ENCODE measurements at regions not wholly inside any gene's neighbourhood (a gene's known extent, or its start where the extent isn't known, plus 50 kb on each side); places are given as distances from the start of the nearest gene placed in this dataset.

- TF ChIP-seq, protein P1, sequence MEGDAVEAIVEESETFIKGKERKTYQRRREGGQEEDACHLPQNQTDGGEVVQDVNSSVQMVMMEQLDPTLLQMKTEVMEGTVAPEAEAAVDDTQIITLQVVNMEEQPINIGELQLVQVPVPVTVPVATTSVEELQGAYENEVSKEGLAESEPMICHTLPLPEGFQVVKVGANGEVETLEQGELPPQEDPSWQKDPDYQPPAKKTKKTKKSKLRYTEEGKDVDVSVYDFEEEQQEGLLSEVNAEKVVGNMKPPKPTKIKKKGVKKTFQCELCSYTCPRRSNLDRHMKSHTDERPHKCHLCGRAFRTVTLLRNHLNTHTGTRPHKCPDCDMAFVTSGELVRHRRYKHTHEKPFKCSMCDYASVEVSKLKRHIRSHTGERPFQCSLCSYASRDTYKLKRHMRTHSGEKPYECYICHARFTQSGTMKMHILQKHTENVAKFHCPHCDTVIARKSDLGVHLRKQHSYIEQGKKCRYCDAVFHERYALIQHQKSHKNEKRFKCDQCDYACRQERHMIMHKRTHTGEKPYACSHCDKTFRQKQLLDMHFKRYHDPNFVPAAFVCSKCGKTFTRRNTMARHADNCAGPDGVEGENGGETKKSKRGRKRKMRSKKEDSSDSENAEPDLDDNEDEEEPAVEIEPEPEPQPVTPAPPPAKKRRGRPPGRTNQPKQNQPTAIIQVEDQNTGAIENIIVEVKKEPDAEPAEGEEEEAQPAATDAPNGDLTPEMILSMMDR (conservative IDR thresholded peaks at IDR 0.05 in 1 of 2, IDR thresholded peaks at IDR 0.05 in 1 of 2; ENCODE audit: low read depth in 1 of 2, low read length in 2 of 2), result no peak
- TF ChIP-seq EZH2 (IDR thresholded peaks at IDR 0.05; ENCODE audit: low read length, missing control alignments), result no peak
Observed at GRCh38 chr4:129974730-129975129, 878.8 kb downstream of the C4orf33 start.

Data from fibroblast of lung (primary cell).